Right cardiac atrium (tissue), 5 donors: ENCODE measurements at regions not wholly inside any gene's neighbourhood (a gene's known extent, or its start where the extent isn't known, plus 50 kb on each side); places are given as distances from the start of the nearest gene placed in this dataset.

Experiments
- ATAC-seq, 2 donors: fragments of 200-7000 bp; cut with Tn5 transposase; one replicate each; pipeline versions ENCODE4 v1.8.0 to v1.9.1; 2020; ENCODE audit warnings: moderate library complexity in 2 of 2, mild to moderate bottlenecking in 1 of 2
- DNase-seq, 3 donors: peaks; one replicate each; pipeline ENCODE4 v3.0.0-alpha.2; 2020
- H3K27ac ChIP-seq: one replicate; pipeline ENCODE4 v1.5.1; 2013; ENCODE audit warnings: mild to moderate bottlenecking, low read length, control low read depth, moderate library complexity
- H3K27me3 ChIP-seq: one replicate; pipeline ENCODE4 v1.6.1; 2013; ENCODE audit not compliant: control insufficient read depth, insufficient read depth
- H3K4me1 ChIP-seq: one replicate; pipeline ENCODE4 v1.6.1; 2013; ENCODE audit warnings: low read length; ENCODE audit not compliant: control insufficient read depth, insufficient read depth
- H3K4me3 ChIP-seq: one replicate; pipeline ENCODE4 v1.5.1; 2013; ENCODE audit warnings: low read length, control low read depth
- H3K9me3 ChIP-seq: one replicate; pipeline ENCODE4 v1.6.1; 2013; ENCODE audit warnings: low read length; ENCODE audit not compliant: control insufficient read depth
- WGBS: extraction: QIAGEN DNeasy Blood & Tissue Kit; methylation state at CpG from one replicate; pipeline ENCODE4 v1.1.7; 2013; 5-methylcytosine and 5-hydroxymethylcytosine counted together
- intact Hi-C, 4 donors: fragments of 100-400 bp; cut with DNase I; formaldehyde crosslinking; loops; one replicate each; pipeline versions ENCODE4 v1.11.0 to v1.14.0; 2022 to 2023
- donor health status: healthy with polysubstance abuse.
- donor health status: DM: no; HTN: yes; CAD: no.
- donor health status: DM: no; HTN: no; CAD: no.
- donor health status: DM: no; HTN: yes; CAD: no; lungs with severe emphysema.
- donor health status: DM: yes; HTN: yes; CAD: no.

- no peak overlapping the region for H3K4me3 ChIP-seq
- no peaks in the 10 kb centered on the region for H3K4me1 ChIP-seq
- ATAC-seq, result no peak
- intact Hi-C loops, result loop anchor here in 2 of 4 donors (5.0 kb wide), 1 partner anchor 567 kb away; the partner anchor contains the start of gene CCDC85A (in 2 of the 2)
- WGBS, result 25% methylated on average over 2 of the region's 2 CpGs
- no peaks in the 10 kb centered on the region for H3K9me3 ChIP-seq
- DNase-seq, result no peak
- H3K27ac ChIP-seq, result no peak overlapping the region
- no peaks in the 10 kb centered on the region for H3K27me3 ChIP-seq
Observed at GRCh38 chr2:56749152-56749752, 565.5 kb downstream of the CCDC85A start.

- ATAC-seq, result no peak
- WGBS, result 95% methylated on average over 1 of the region's 1 CpG
- intact Hi-C loops, result loop anchor here in 1 of 4 donors (5.0 kb wide), 1 partner anchor 571 kb away; the partner anchor contains the start of gene CCDC85A
- Histone ChIP-seq H3K4me3 (no peak overlapping the region), H3K9me3 (no peaks in the 10 kb centered on the region), H3K4me1 (no peaks in the 10 kb centered on the region), H3K27me3 (no peaks in the 10 kb centered on the region), H3K27ac (no peak overlapping the region)
- no peak for DNase-seq
Observed at GRCh38 chr2:56753182-56753581, 569.4 kb downstream of the CCDC85A start.

GRCh38 chr2:56754066-56754615 is 570.4 kb downstream of the CCDC85A start:
- Histone ChIP-seq H3K4me1 (no peaks in the 10 kb centered on the region), H3K9me3 (no peaks in the 10 kb centered on the region), H3K27me3 (no peaks in the 10 kb centered on the region), H3K27ac (no peak overlapping the region), H3K4me3 (no peak overlapping the region)
- peak; percentile 62 to 68 for ATAC-seq
- intact Hi-C loops, result loop anchor here in 1 of 4 donors (5.0 kb wide), 1 partner anchor 572 kb away; the partner anchor contains the start of gene CCDC85A
- WGBS, result 43% methylated on average over 10 of the region's 10 CpGs
- DNase-seq, result peak; percentile 16 to 45 (median 40)

- Histone ChIP-seq H3K27me3 (no peaks in the 10 kb centered on the region), H3K9me3 (no peaks in the 10 kb centered on the region), H3K27ac (no peak overlapping the region), H3K4me1 (no peaks in the 10 kb centered on the region), H3K4me3 (no peak overlapping the region)
- ATAC-seq (no peak), DNase-seq (no peak)
- intact Hi-C loops, result loop anchor here in 1 of 4 donors (5.0 kb wide), 1 partner anchor 572 kb away; the partner anchor contains the start of gene CCDC85A
- 70% methylated on average over 1 of the region's 1 CpG for WGBS
Observed at GRCh38 chr2:56754627-56755026, 570.8 kb downstream of the CCDC85A start.

- intact Hi-C loops, result no loop called here
- no peak for DNase-seq
- no peak overlapping the region for H3K27ac ChIP-seq
Observed at GRCh38 chr2:56757884-56758545, 574.2 kb downstream of the CCDC85A start.

GRCh38 chr2:56763683-56764082 is 579.9 kb downstream of the CCDC85A start:
- no peaks in the 10 kb centered on the region for H3K4me1 ChIP-seq
- intact Hi-C loops, result no loop called here
- H3K4me3 ChIP-seq, result no peak overlapping the region
- H3K9me3 ChIP-seq, result no peaks in the 10 kb centered on the region
- H3K27ac ChIP-seq, result no peak overlapping the region
- ATAC-seq (no peak), DNase-seq (no peak)
- no peaks in the 10 kb centered on the region for H3K27me3 ChIP-seq
- 81% methylated on average over 2 of the region's 2 CpGs for WGBS

More at GRCh38 chr2:56757884-56758545, 574.2 kb downstream of the CCDC85A start:
- no peak for ATAC-seq
- Histone ChIP-seq H3K4me3 (no peak overlapping the region), H3K9me3 (no peaks in the 10 kb centered on the region), H3K4me1 (no peaks in the 10 kb centered on the region), H3K27me3 (no peaks in the 10 kb centered on the region)
- 74% methylated on average over 2 of the region's 2 CpGs for WGBS

- H3K4me1 ChIP-seq, result no peaks in the 10 kb centered on the region
- no peak for ATAC-seq
- intact Hi-C loops, result no loop called here
Observed at GRCh38 chr2:56768973-56769372, 585.2 kb downstream of the CCDC85A start.

GRCh38 chr2:56770490-56770889 is 586.7 kb downstream of the CCDC85A start:
- Histone ChIP-seq H3K27ac (no peak overlapping the region), H3K9me3 (no peaks in the 10 kb centered on the region), H3K4me1 (no peaks in the 10 kb centered on the region), H3K4me3 (no peak overlapping the region), H3K27me3 (no peaks in the 10 kb centered on the region)
- no peak for DNase-seq
- intact Hi-C loops, result no loop called here
- 47% methylated on average over 2 of the region's 2 CpGs for WGBS
- no peak for ATAC-seq

More at GRCh38 chr2:56768973-56769372, 585.2 kb downstream of the CCDC85A start:
- H3K4me3 ChIP-seq, result no peak overlapping the region
- no peaks in the 10 kb centered on the region for H3K27me3 ChIP-seq
- no peak for DNase-seq
- no peaks in the 10 kb centered on the region for H3K9me3 ChIP-seq
- no peak overlapping the region for H3K27ac ChIP-seq

GRCh38 chr2:56784046-56784445 is 600.3 kb downstream of the CCDC85A start:
- Histone ChIP-seq H3K4me1 (no peaks in the 10 kb centered on the region), H3K4me3 (no peak overlapping the region), H3K27ac (no peak overlapping the region), H3K9me3 (no peaks in the 10 kb centered on the region), H3K27me3 (no peaks in the 10 kb centered on the region)
- WGBS, result 80% methylated on average over 3 of the region's 3 CpGs
- no peak for DNase-seq
- intact Hi-C loops, result no loop called here
- no peak for ATAC-seq

GRCh38 chr2:56801214-56801613 is 617.4 kb downstream of the CCDC85A start:
- H3K9me3 ChIP-seq, result no peaks in the 10 kb centered on the region
- H3K4me1 ChIP-seq, result no peaks in the 10 kb centered on the region
- H3K27me3 ChIP-seq, result no peaks in the 10 kb centered on the region
- DNase-seq (no peak), ATAC-seq (no peak)
- intact Hi-C loops, result no loop called here
- 95% methylated on average over 2 of the region's 2 CpGs for WGBS
- H3K4me3 ChIP-seq, result no peak overlapping the region
- H3K27ac ChIP-seq, result no peak overlapping the region

- Histone ChIP-seq H3K9me3 (no peaks in the 10 kb centered on the region), H3K27ac (no peak overlapping the region), H3K27me3 (no peaks in the 10 kb centered on the region), H3K4me3 (no peak overlapping the region), H3K4me1 (no peaks in the 10 kb centered on the region)
- no peak for DNase-seq
- no peak for ATAC-seq
- intact Hi-C loops, result no loop called here
- WGBS, result 53% methylated on average over 3 of the region's 3 CpGs
Observed at GRCh38 chr2:56801770-56802169, 618.0 kb downstream of the CCDC85A start.
